Stimulated activated CD8-positive, alpha-beta memory T cell treated with anti-CD3 and anti-CD28 coated beads, Interleukin-7, amount 100 ng/mL, for 48 hours (primary cell): ENCODE measurements at regions not wholly inside any gene's neighbourhood (a gene's known extent, or its start where the extent isn't known, plus 50 kb on each side); places are given as distances from the start of the nearest gene placed in this dataset.

ENCODE experiments used
- DNase-seq, 2 donors: peaks; one replicate each; pipeline ENCODE4 v3.0.0-alpha.2; 2020; ENCODE audit warnings: low read depth in 1 of 2; ENCODE audit errors: extremely low read depth in 1 of 2

- no peak for DNase-seq
Measured at GRCh38 chr4:19128176-19128575, 1106.6 kb upstream of the LCORL start.

GRCh38 chr4:19126903-19127302 lies 1105.3 kb upstream of the LCORL start:
- no peak for DNase-seq

- no peak for DNase-seq
Measured at GRCh38 chr4:19123681-19124080, 1102.1 kb upstream of the LCORL start.

- no peak for DNase-seq
Measured at GRCh38 chr4:19119904-19120560, 1098.5 kb upstream of the LCORL start.

GRCh38 chr4:19117022-19117421 lies 1095.5 kb upstream of the LCORL start:
- DNase-seq, result no peak

- no peak for DNase-seq
Measured at GRCh38 chr4:19104176-19104575, 1082.6 kb upstream of the LCORL start.

GRCh38 chr4:19095491-19096046 lies 1074.0 kb upstream of the LCORL start:
- no peak for DNase-seq

- DNase-seq, result no peak
Measured at GRCh38 chr4:19093951-19094350, 1072.4 kb upstream of the LCORL start.

GRCh38 chr4:19092797-19093196 lies 1071.2 kb upstream of the LCORL start:
- no peak for DNase-seq

- no peak for DNase-seq
Measured at GRCh38 chr4:19074036-19074435, 1052.5 kb upstream of the LCORL start.

- DNase-seq, result no peak
Measured at GRCh38 chr4:19063662-19064061, 1042.1 kb upstream of the LCORL start.

GRCh38 chr4:19054916-19055315 lies 1033.4 kb upstream of the LCORL start:
- DNase-seq, result no peak

GRCh38 chr4:19051831-19052230 lies 1030.3 kb upstream of the LCORL start:
- no peak for DNase-seq

GRCh38 chr4:19047279-19047880 lies 1025.8 kb upstream of the LCORL start:
- DNase-seq, result no peak

GRCh38 chr4:19039816-19040215 lies 1018.3 kb upstream of the LCORL start:
- DNase-seq, result no peak

GRCh38 chr4:19038231-19038630 lies 1016.7 kb upstream of the LCORL start:
- DNase-seq, result no peak

- no peak for DNase-seq
Measured at GRCh38 chr4:19033816-19034733, 1012.5 kb upstream of the LCORL start.

GRCh38 chr4:19030536-19030935 lies 1009.0 kb upstream of the LCORL start:
- DNase-seq, result no peak

GRCh38 chr4:19030048-19030447 lies 1008.5 kb upstream of the LCORL start:
- no peak for DNase-seq

- DNase-seq, result no peak
Measured at GRCh38 chr4:19026281-19026680, 1004.7 kb upstream of the LCORL start.

GRCh38 chr4:19025031-19025430 lies 1003.5 kb upstream of the LCORL start:
- DNase-seq, result no peak

- DNase-seq, result no peak
Measured at GRCh38 chr4:19024047-19024446, 1002.5 kb upstream of the LCORL start.
